ENCODE measurements at regions not wholly inside any gene's neighbourhood (a gene's known extent, or its start where the extent isn't known, plus 50 kb on each side); places are given as distances from the start of the nearest gene placed in this dataset.

GRCh38 chr11:29781268-29781667, 235.6 kb downstream of the KCNA4 start:
- no peak for TF ChIP-seq CTCF (IDR thresholded peaks at IDR 0.05)
- no peak for TF ChIP-seq EZH2 (IDR thresholded peaks at IDR 0.05; ENCODE audit: borderline replicate concordance, insufficient read depth, low read depth, low read length, poor library complexity, severe bottlenecking)

Measured in B cell (primary cell).